HUES64 (cell line): ENCODE measurements at regions not wholly inside any gene's neighbourhood (a gene's known extent, or its start where the extent isn't known, plus 50 kb on each side); places are given as distances from the start of the nearest gene placed in this dataset.

Experiments
- H3K27ac ChIP-seq: 2 replicates; pipeline ENCODE4 v1.7.0; 2013; ENCODE audit warnings: low read depth, low read length, inconsistent platforms
- H3K27me3 ChIP-seq: 2 replicates; pipeline ENCODE4 v1.6.1; 2013; ENCODE audit warnings: mild to moderate bottlenecking, low read length; ENCODE audit not compliant: insufficient read depth
- H3K36me3 ChIP-seq: 2 replicates; pipeline ENCODE4 v1.6.1; 2013; ENCODE audit warnings: mild to moderate bottlenecking, low read length; ENCODE audit not compliant: insufficient read depth
- H3K4me1 ChIP-seq: 2 replicates; pipeline ENCODE4 v1.6.1; 2013; ENCODE audit warnings: mild to moderate bottlenecking, low read length, moderate library complexity; ENCODE audit not compliant: insufficient read depth
- H3K4me3 ChIP-seq: 2 replicates; pipeline ENCODE4 v1.5.1; 2013; ENCODE audit warnings: mild to moderate bottlenecking, low read length, moderate library complexity
- H3K9ac ChIP-seq: 2 replicates; pipeline ENCODE4 v1.6.1; 2013; ENCODE audit warnings: mild to moderate bottlenecking, low read depth, low read length
- H3K9me3 ChIP-seq: 2 replicates; pipeline ENCODE4 v1.6.1; 2013; ENCODE audit warnings: low read depth, low read length; ENCODE audit not compliant: insufficient read depth
- WGBS: fragments of 150-250, 120-280 bp; methylation state at CpG from one replicate; pipeline ENCODE4 v1.1.7; 2013; ENCODE audit warnings: missing lambda C conversion rate; 5-methylcytosine and 5-hydroxymethylcytosine counted together

DNA sequence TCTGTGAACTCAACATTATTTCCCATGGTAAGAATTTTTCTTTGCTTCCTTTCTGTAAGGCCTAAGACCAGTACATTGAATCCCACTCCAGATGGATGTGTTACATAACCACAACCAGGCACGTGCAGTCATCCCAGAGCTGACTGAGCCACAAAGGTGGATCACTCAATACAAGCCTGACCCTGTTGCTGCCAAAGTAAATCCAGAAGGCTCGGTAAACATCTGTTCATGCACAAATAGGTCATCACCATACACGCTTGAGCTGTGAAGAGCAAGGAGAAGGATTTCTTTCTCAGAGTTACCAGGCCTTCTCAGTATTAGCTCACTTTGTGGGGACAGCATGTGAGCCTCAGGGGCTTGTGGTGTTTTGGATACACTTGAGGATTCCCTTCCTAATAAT is 791.4 kb upstream of the FANCL start:
- Histone ChIP-seq H3K4me3 (no peak overlapping the region), H3K36me3 (no peaks in the 10 kb centered on the region), H3K27ac (no peak overlapping the region), H3K4me1 (no peaks in the 10 kb centered on the region), H3K27me3 (no peaks in the 10 kb centered on the region), H3K9me3 (no peaks in the 10 kb centered on the region), H3K9ac (no peak overlapping the region)
- WGBS, result 98% methylated on average over 3 of the region's 3 CpGs

DNA sequence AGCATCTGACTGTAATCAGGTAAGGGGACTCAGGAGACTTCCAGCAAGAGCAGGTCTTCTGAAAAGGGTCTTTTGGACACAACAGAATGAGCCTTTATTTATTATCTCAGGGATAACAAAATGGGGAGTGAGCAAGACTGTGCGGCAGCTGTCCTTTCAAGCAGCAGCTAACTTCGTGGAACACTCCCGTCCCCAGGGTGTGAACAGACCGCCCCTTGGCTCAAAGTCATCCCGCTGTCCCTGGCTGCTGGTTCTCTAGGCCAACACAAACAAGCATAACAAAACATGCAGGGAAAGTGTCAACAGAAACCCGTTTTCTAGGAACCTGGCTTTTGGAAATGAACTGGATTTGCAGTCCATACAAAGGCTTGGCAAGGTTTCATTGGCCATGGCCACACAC is 787.9 kb upstream of the FANCL start:
- no peak overlapping the region for H3K9ac ChIP-seq
- no peaks in the 10 kb centered on the region for H3K9me3 ChIP-seq
- H3K27me3 ChIP-seq, result no peaks in the 10 kb centered on the region
- 87% methylated on average over 6 of the region's 6 CpGs for WGBS
- H3K36me3 ChIP-seq, result no peaks in the 10 kb centered on the region
- H3K27ac ChIP-seq, result no peak overlapping the region
- H3K4me1 ChIP-seq, result no peaks in the 10 kb centered on the region
- no peak overlapping the region for H3K4me3 ChIP-seq

DNA sequence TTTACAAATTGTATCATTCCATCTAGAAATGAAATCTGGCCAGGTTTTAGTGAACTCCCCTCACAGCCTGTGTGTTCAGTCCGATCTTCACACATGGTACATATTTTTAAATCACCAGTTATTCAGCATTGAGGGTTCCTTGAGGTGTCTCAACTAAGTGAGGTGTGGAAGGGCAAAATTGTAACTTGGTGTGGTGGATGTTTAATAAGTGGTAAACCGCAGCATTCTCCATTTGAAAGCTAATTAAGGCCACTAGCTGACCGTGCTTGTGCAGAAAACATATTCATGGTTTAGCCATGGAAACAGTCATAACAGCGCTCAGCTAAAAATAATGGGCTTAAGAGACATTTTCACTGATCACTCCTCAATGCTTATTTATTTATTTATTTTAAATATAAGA is 786.2 kb upstream of the FANCL start:
- Histone ChIP-seq H3K4me3 (no peak overlapping the region), H3K4me1 (no peaks in the 10 kb centered on the region), H3K27me3 (no peaks in the 10 kb centered on the region), H3K9me3 (no peaks in the 10 kb centered on the region), H3K9ac (no peak overlapping the region), H3K27ac (no peak overlapping the region), H3K36me3 (no peaks in the 10 kb centered on the region)
- 89% methylated on average over 4 of the region's 4 CpGs for WGBS

DNA sequence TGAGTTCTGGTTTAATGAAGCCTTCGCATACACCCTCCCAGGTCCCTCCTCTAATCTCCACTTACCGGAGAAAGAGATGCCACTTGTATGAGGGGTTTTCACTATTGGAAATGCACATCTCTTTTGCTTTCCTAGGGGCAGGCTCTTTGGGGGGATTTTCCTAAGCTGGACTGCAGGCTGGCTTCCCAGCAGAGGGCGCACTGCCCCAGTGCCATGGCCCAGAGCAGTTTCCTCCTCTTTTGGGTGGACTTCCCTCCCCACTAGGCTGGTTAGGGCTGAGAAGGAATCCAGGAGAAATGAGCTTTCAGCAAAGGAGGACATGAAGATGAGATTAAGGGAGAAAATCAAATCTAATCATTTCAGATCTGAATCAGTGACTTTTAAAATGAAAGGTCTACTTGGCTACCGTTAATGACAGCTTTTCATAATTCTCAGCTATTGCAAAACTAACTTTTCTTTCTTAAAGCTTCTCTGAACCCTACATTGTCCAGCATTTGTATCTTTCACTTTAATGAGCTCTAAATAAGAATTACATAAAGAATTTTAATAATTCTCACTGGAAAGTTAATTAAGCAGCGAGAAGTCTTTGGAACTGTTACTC is 784.1 kb upstream of the FANCL start:
- no peaks in the 10 kb centered on the region for H3K36me3 ChIP-seq
- H3K4me3 ChIP-seq, result no peak overlapping the region
- H3K27ac ChIP-seq, result no peak overlapping the region
- 49% methylated on average over 2 of the region's 5 CpGs for whole genome bisulfite sequencing
- H3K9me3 ChIP-seq, result no peaks in the 10 kb centered on the region
- H3K4me1 ChIP-seq, result no peaks in the 10 kb centered on the region
- no peak overlapping the region for H3K9ac ChIP-seq
- no peaks in the 10 kb centered on the region for H3K27me3 ChIP-seq

DNA sequence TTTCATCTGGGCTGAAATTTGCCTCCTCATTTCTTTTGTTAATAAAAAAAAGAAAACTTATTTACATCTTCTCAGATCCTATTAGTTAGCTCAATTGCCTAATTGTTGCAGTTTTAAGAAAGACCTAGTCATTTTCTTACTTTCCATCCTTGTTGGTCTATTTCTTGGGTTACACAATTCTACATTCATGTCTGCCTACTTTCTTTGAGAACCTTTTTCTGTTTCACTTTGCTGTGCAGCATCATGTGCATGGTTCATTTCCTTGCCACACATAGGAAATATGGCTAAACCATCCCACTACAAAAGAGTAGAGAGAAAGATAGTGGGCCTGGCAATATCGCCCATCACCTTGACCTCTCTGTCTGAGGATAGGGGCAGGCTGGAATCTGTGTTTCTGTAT is 780.7 kb upstream of the FANCL start:
- Histone ChIP-seq H3K9me3 (no peaks in the 10 kb centered on the region), H3K4me1 (no peaks in the 10 kb centered on the region), H3K27ac (no peak overlapping the region), H3K4me3 (no peak overlapping the region), H3K9ac (no peak overlapping the region), H3K36me3 (no peaks in the 10 kb centered on the region), H3K27me3 (no peaks in the 10 kb centered on the region)
- WGBS, result no CpG with 5 or more reads among the region's 1 CpG

DNA sequence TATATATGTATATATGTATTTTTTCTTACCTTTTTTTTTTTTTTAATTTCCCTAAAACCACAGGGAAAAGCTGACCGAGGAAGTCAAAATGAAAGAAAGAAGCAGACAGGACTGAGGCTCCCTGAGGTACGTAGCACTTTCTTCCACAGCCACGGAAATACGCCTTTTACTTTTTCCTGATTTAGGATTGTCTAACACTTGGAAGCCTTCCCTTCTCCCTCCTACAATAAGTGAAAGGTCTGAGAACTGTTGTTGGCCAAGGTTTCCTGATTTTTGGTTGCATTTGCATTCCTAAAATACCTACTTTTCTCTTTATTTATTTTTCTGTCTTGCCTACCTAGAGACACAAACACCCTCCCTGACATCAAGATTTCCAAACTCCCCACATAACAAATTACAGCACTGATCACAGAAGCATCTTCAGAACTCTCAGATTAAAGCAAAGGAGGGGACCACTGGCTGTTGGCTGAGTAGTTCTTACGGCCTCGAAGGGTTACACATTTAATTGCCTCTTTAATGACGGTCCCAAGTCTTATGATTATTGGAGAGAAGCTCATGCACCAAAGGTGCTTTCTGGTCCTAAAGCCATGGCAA is 778.5 kb upstream of the FANCL start:
- WGBS, result 95% methylated on average over 7 of the region's 7 CpGs
- H3K4me1 ChIP-seq, result no peaks in the 10 kb centered on the region
- peaks cover 5% of the 10 kb centered on the region; the same call in 1 of the 2 replicates for H3K9me3 ChIP-seq
- H3K27me3 ChIP-seq, result no peaks in the 10 kb centered on the region
- H3K36me3 ChIP-seq, result no peaks in the 10 kb centered on the region
- H3K9ac ChIP-seq, result no peak overlapping the region
- H3K4me3 ChIP-seq, result no peak overlapping the region
- no peak overlapping the region for H3K27ac ChIP-seq

DNA sequence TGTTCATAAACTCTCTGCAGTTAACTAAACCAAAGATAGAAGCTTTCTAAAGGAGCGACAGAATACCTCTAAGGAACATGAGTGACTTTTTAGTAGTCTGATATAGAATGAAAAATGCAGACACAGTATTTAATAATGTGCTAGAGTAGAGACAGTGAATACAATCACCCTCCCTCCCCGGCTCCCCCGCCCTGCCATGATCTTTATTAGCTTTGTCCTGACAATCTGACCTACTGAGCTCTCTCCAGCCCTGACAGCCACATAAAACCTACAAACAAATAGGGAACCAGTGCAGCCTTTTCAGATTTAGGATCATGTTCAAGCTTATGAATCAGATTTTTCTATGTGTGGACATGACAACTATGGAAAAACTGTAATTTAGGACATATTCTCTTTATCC is 777.6 kb upstream of the FANCL start:
- Histone ChIP-seq H3K9me3 (peaks cover 5% of the 10 kb centered on the region; the same call in 1 of the 2 replicates), H3K4me1 (no peaks in the 10 kb centered on the region), H3K27me3 (no peaks in the 10 kb centered on the region), H3K36me3 (no peaks in the 10 kb centered on the region), H3K4me3 (no peak overlapping the region), H3K9ac (no peak overlapping the region), H3K27ac (no peak overlapping the region)
- WGBS, result 91% methylated on average over 3 of the region's 3 CpGs

DNA sequence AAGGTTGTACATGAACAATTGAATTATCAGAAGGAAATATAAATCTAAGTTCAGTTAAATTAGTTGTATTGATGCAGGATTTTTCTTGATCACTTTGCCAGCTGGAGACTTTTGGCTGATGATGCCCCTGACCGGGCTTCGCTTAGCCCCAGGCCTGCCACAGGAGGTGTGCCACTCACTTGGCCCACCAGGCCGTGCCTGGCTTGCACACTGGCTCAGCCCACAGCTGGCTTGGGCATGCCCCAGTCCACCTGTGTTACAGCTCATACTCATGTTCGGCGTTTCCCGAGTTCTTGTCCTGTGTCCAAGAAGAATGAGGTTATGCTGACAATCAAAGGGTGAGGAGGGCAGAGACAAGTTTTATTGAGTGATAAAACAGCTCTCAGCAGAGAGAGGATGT is 773.9 kb upstream of the FANCL start:
- Histone ChIP-seq H3K4me1 (no peaks in the 10 kb centered on the region), H3K4me3 (no peak overlapping the region), H3K27ac (no peak overlapping the region), H3K9ac (no peak overlapping the region), H3K9me3 (peaks cover 5% of the 10 kb centered on the region; the same call in 1 of the 2 replicates), H3K27me3 (no peaks in the 10 kb centered on the region), H3K36me3 (no peaks in the 10 kb centered on the region)
- 95% methylated on average over 6 of the region's 6 CpGs for WGBS

DNA sequence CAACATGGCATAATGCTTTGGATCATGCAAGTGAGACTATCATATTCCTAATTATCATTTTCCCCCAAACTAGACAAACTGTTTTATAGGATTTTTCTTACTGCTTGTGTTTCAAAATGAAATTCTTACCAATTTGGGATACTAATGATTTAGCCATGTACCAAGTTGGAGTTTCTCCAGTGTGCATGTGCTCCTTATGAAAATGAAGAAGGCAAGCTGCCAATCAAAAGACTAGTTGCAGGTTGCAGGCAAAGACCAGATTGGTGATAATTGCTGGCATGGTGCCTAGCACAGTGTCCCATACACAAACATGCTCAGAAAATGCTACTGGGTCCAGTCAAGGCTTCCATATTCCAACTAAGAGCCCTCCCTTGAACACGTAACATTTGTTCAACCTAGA is 771.8 kb upstream of the FANCL start:
- Histone ChIP-seq H3K4me3 (no peak overlapping the region), H3K27ac (no peak overlapping the region), H3K4me1 (no peaks in the 10 kb centered on the region), H3K9me3 (peaks cover 5% of the 10 kb centered on the region; the same call in 1 of the 2 replicates), H3K27me3 (no peaks in the 10 kb centered on the region), H3K9ac (no peak overlapping the region), H3K36me3 (no peaks in the 10 kb centered on the region)
- 97% methylated on average over 1 of the region's 1 CpG for WGBS

DNA sequence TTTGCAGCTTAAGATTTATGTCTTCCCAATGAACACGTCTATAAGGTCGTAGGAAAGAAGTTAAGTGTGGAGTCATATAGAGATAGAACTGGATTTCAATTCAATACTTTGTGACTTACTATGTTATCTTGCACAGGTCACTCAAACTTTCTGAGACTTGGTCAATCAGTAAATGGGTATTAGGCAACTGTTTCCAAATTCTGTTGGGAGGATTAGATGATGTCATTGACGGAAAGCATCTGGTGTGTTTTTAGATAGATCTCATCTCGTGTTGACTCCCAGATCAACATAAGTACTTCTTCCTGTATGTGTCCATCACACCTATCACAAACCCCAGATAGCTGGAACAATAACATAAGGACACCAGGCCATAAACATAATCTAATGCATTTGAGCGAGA is 771.1 kb upstream of the FANCL start:
- Histone ChIP-seq H3K4me3 (no peak overlapping the region), H3K27me3 (no peaks in the 10 kb centered on the region)

DNA sequence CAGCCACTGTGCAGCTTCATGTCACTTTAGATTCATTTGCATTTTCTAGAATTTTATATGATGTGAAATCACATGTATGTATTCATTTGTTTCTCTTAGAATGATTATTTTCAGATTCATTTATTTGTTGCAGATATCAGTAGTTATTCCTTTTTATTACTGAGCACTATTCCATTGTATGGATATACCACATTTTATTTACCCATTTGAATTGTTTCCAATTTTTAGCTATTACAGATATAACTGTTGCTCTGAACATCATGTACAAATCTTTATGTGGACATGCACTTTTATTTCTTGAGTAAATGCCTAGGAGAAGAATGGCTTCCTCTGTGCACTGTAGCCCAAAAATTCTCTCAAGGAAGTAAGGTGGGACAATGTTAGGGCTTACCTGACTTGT is 767.8 kb upstream of the FANCL start:
- Histone ChIP-seq H3K9ac (no peak overlapping the region), H3K36me3 (no peaks in the 10 kb centered on the region), H3K27me3 (no peaks in the 10 kb centered on the region), H3K9me3 (no peaks in the 10 kb centered on the region), H3K27ac (no peak overlapping the region), H3K4me1 (peaks cover 13% of the 10 kb centered on the region), H3K4me3 (no peak overlapping the region)

More for the DNA sequence above, 771.1 kb upstream of the FANCL start:
- Histone ChIP-seq H3K9me3 (peaks cover 5% of the 10 kb centered on the region; the same call in 1 of the 2 replicates), H3K9ac (no peak overlapping the region), H3K36me3 (no peaks in the 10 kb centered on the region), H3K4me1 (no peaks in the 10 kb centered on the region), H3K27ac (no peak overlapping the region)
- WGBS, result 96% methylated on average over 5 of the region's 5 CpGs
